PFSK-1 (cell line): ENCODE measurements at regions not wholly inside any gene's neighbourhood (a gene's known extent, or its start where the extent isn't known, plus 50 kb on each side); places are given as distances from the start of the nearest gene placed in this dataset.

Experiments used
- FOXP2 ChIP-seq: optimal IDR thresholded peaks from 2 replicates; pipeline ENCODE3; 2011; ENCODE audit warnings: borderline replicate concordance, control low read depth, inconsistent platforms; ENCODE audit not compliant: insufficient read depth; ENCODE audit errors: extremely low read length, extremely low read depth
- POLR2AphosphoS5 ChIP-seq: IDR thresholded peaks from 2 replicates; pipeline ENCODE4 v1.6.1; 2012; ENCODE audit warnings: low read depth, mild to moderate bottlenecking, control low read depth, low read length, moderate library complexity
- SIN3A ChIP-seq: IDR thresholded peaks from 2 replicates; pipeline ENCODE4 v1.6.1; 2012; ENCODE audit warnings: mild to moderate bottlenecking, low read length, moderate library complexity, borderline replicate concordance; ENCODE audit not compliant: insufficient read depth
- TAF1 ChIP-seq: IDR thresholded peaks from 2 replicates; pipeline ENCODE4 v1.6.1; 2012; ENCODE audit warnings: low read length, control low read depth, borderline replicate concordance; ENCODE audit not compliant: insufficient read depth
- TF ChIP-seq, protein P1 (sequence below), 2 experiments: IDR thresholded peaks; 2 replicates each; pipeline versions ENCODE4 v1.6.1 to v1.8.0; 2011 to 2012; ENCODE audit warnings: low read depth in 2 of 2, low read length in 2 of 2, control low read depth in 1 of 2, inconsistent platforms in 1 of 2, mild to moderate bottlenecking in 1 of 2, moderate library complexity in 1 of 2; ENCODE audit not compliant: insufficient read depth in 1 of 2

DNA sequence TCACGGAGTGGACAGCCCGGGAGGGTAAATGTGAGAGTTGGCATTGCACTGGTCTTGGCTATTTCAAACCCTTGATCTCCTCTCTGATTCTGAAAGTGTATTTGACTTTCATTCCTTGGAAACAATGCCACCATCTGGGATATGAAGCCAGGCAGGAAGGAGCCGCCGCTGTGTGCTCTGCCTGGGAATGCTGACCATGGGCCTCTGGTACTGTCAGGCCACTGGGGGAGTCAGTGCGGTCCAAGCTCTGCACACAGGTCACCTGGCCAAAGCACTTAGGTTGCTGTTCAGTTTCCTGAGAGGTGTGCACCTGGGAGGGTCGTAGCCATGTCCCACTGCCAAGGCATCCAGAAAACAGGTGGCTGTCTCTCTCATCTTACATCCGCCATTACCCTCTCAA is 68.5 kb upstream of the SHH start:
- TF ChIP-seq POLR2AphosphoS5 (no peak), FOXP2 (no peak), SIN3A (no peak)
- TF ChIP-seq, protein P1, sequence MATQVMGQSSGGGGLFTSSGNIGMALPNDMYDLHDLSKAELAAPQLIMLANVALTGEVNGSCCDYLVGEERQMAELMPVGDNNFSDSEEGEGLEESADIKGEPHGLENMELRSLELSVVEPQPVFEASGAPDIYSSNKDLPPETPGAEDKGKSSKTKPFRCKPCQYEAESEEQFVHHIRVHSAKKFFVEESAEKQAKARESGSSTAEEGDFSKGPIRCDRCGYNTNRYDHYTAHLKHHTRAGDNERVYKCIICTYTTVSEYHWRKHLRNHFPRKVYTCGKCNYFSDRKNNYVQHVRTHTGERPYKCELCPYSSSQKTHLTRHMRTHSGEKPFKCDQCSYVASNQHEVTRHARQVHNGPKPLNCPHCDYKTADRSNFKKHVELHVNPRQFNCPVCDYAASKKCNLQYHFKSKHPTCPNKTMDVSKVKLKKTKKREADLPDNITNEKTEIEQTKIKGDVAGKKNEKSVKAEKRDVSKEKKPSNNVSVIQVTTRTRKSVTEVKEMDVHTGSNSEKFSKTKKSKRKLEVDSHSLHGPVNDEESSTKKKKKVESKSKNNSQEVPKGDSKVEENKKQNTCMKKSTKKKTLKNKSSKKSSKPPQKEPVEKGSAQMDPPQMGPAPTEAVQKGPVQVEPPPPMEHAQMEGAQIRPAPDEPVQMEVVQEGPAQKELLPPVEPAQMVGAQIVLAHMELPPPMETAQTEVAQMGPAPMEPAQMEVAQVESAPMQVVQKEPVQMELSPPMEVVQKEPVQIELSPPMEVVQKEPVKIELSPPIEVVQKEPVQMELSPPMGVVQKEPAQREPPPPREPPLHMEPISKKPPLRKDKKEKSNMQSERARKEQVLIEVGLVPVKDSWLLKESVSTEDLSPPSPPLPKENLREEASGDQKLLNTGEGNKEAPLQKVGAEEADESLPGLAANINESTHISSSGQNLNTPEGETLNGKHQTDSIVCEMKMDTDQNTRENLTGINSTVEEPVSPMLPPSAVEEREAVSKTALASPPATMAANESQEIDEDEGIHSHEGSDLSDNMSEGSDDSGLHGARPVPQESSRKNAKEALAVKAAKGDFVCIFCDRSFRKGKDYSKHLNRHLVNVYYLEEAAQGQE (IDR thresholded peaks at IDR 0.05; ENCODE audit: insufficient read depth in 1 of 2, low read depth in 2 of 2, low read length in 2 of 2) = no peak

GRCh38 chr7:155879592-155879991 is 67.3 kb upstream of the SHH start:
- no peak for TF ChIP-seq FOXP2
- TF ChIP-seq TAF1 = no peak
- no peak for TF ChIP-seq SIN3A
- TF ChIP-seq, protein P1 (IDR thresholded peaks at IDR 0.05; ENCODE audit: insufficient read depth in 1 of 2, low read depth in 2 of 2, low read length in 2 of 2) = no peak
- TF ChIP-seq POLR2AphosphoS5 = no peak

- TF ChIP-seq SIN3A (no peak), POLR2AphosphoS5 (no peak), FOXP2 (no peak), TAF1 (no peak)
- TF ChIP-seq, protein P1 (IDR thresholded peaks at IDR 0.05; ENCODE audit: insufficient read depth in 1 of 2, low read depth in 2 of 2, low read length in 2 of 2) = no peak
These were observed 66.4 kb upstream of the SHH start for GRCh38 chr7:155878674-155879073.

DNA sequence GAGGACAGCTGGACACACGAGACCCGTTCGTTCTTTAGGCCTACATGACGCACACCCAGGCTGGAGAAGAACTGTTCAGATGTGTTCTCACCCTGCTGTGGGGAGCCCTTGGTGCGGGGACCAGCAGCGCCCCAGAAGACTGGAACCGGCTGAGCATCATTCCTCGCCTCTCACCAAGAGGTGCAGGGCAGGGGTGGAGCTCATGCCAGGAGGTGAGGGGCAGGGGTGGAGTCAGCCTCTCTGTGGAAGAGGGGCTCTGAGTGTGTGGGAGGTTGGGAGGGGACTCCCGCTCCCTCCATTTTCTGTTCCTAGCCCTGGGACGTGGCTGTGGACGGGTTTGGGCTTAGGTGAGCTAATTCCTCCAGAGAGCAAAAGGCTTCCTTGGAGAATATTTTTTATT is 66.0 kb upstream of the SHH start:
- TF ChIP-seq POLR2AphosphoS5 (no peak), TAF1 (no peak), SIN3A (no peak), FOXP2 (no peak)
- TF ChIP-seq, protein P1 (IDR thresholded peaks at IDR 0.05; ENCODE audit: insufficient read depth in 1 of 2, low read depth in 2 of 2, low read length in 2 of 2) = no peak

DNA sequence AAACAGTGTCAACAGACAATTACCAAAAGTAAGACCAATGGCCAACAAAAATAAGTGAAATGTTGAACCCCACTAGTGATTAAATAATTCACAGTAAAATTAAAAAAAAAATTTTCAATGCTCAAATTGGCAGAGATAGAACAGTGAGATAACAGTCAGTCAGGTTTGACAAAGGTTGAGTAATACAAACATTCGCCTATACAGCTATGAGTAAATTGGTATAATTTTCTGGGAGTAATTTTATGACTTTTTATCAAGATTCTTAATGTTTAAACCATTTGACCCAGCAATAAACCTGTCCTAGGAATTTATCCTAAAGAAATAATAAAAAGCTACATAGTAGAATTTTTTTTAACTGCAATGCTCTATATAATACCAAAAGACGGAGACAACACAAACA is 64.9 kb upstream of the SHH start:
- TF ChIP-seq TAF1 (no peak), POLR2AphosphoS5 (no peak), SIN3A (no peak), FOXP2 (no peak)
- TF ChIP-seq, protein P1 (IDR thresholded peaks at IDR 0.05; ENCODE audit: insufficient read depth in 1 of 2, low read depth in 2 of 2, low read length in 2 of 2) = no peak
